CD14-positive monocyte (primary cell): ENCODE measurements at regions not wholly inside any gene's neighbourhood (a gene's known extent, or its start where the extent isn't known, plus 50 kb on each side); places are given as distances from the start of the nearest gene placed in this dataset.

Experiments
- DNase-seq, 3 donors: peaks; one replicate each; pipeline ENCODE4 v3.0.0-alpha.2; 2011 to 2022
- H2AFZ ChIP-seq: 2 replicates; pipeline ENCODE4 v1.6.0; 2012; ENCODE audit warnings: mild to moderate bottlenecking, low read depth, low read length, inconsistent platforms; ENCODE audit not compliant: insufficient read depth, poor library complexity, severe bottlenecking
- H3K27ac ChIP-seq, 2 donors: 1 replicate in 1 of 2; 2 replicates in 1 of 2; pipeline ENCODE4 v1.5.1; 2012 to 2013; ENCODE audit warnings: low read length in 2 of 2, control low read depth in 1 of 2, inconsistent platforms in 1 of 2, low read depth in 1 of 2, mild to moderate bottlenecking in 1 of 2
- H3K27me3 ChIP-seq, 2 donors: one replicate each; pipeline versions ENCODE4 v1.6.0 to v1.6.1; 2011 to 2013; ENCODE audit warnings: low read length in 2 of 2; ENCODE audit not compliant: control insufficient read depth in 2 of 2, insufficient read depth in 2 of 2
- H3K36me3 ChIP-seq, 2 donors: replicated peaks in 1 of 2; 1 replicate in 1 of 2; 2 replicates in 1 of 2; pipeline versions ENCODE4 v1.5.1 to v1.6.1; 2012 to 2013; ENCODE audit warnings: low read length in 2 of 2, control low read depth in 1 of 2, inconsistent platforms in 1 of 2, mild to moderate bottlenecking in 1 of 2; ENCODE audit not compliant: insufficient read depth in 2 of 2, control insufficient read depth in 1 of 2
- H3K4me1 ChIP-seq, 2 donors: 1 replicate in 1 of 2; 2 replicates in 1 of 2; pipeline versions ENCODE4 v1.5.1 to v1.6.1; 2012 to 2013; ENCODE audit warnings: low read length in 2 of 2, control low read depth in 1 of 2, inconsistent platforms in 1 of 2, mild to moderate bottlenecking in 1 of 2, moderate library complexity in 1 of 2; ENCODE audit not compliant: insufficient read depth in 2 of 2, control insufficient read depth in 1 of 2
- H3K4me2 ChIP-seq: replicated peaks from 2 replicates; pipeline ENCODE3; 2012; ENCODE audit warnings: low read length, moderate library complexity, mild to moderate bottlenecking; ENCODE audit not compliant: poor library complexity, severe bottlenecking; ENCODE audit errors: extremely low read depth
- H3K4me3 ChIP-seq, 3 experiments: fragments of 200-600 bp in 1 of 3; sonication (generic) in 1 of 3; replicated peaks in 1 of 3; 1 replicate in 2 of 3; 2 replicates in 1 of 3; pipeline ENCODE4 v1.5.1; 2011 to 2013; ENCODE audit warnings: low read length in 3 of 3, mild to moderate bottlenecking in 3 of 3, control low read depth in 2 of 3, low read depth in 2 of 3, inconsistent platforms in 1 of 3, moderate library complexity in 1 of 3
- H3K79me2 ChIP-seq: 2 replicates; pipeline ENCODE4 v1.6.0; 2012; ENCODE audit warnings: mild to moderate bottlenecking, control low read depth, inconsistent platforms, low read length, moderate library complexity; ENCODE audit not compliant: insufficient read depth
- H3K9ac ChIP-seq: 2 replicates; pipeline ENCODE4 v1.6.0; 2017; ENCODE audit warnings: low read length, mild to moderate bottlenecking; ENCODE audit not compliant: insufficient read depth, poor library complexity, severe bottlenecking
- H3K9me3 ChIP-seq, 2 donors: replicated peaks in 1 of 2; 1 replicate in 1 of 2; 2 replicates in 1 of 2; pipeline versions ENCODE4 v1.5.1 to v1.6.1; 2012 to 2013; ENCODE audit warnings: low read length in 2 of 2, control low read depth in 1 of 2; ENCODE audit not compliant: control insufficient read depth in 1 of 2, insufficient read depth in 1 of 2
- H4K20me1 ChIP-seq: 2 replicates; pipeline ENCODE4 v1.6.0; 2012; ENCODE audit warnings: mild to moderate bottlenecking, low read length, control low read depth, moderate library complexity; ENCODE audit not compliant: insufficient read depth
- H3K27ac Mint-ChIP-seq, 7 donors: one replicate each; pipeline ENCODE4 v1.8.0; 2020; ENCODE audit warnings: mild to moderate bottlenecking in 7 of 7, mixed read lengths in 7 of 7, moderate library complexity in 6 of 7, inconsistent platforms in 2 of 7
- H3K27me3 Mint-ChIP-seq, 3 donors: one replicate each; pipeline ENCODE4 v1.8.0; 2021 to 2022; ENCODE audit warnings: low read depth in 3 of 3, mild to moderate bottlenecking in 3 of 3, mixed read lengths in 3 of 3, moderate library complexity in 3 of 3, inconsistent platforms in 1 of 3
- H3K36me3 Mint-ChIP-seq, 2 donors: one replicate each; pipeline ENCODE4 v1.8.0; 2020; ENCODE audit warnings: mixed read lengths in 2 of 2, inconsistent platforms in 1 of 2, mild to moderate bottlenecking in 1 of 2
- H3K4me1 Mint-ChIP-seq: one replicate; pipeline ENCODE4 v1.8.0; 2020; ENCODE audit warnings: mild to moderate bottlenecking, mixed read lengths
- H3K4me3 Mint-ChIP-seq, 2 donors: one replicate each; pipeline ENCODE4 v1.8.0; 2020; ENCODE audit warnings: mild to moderate bottlenecking in 2 of 2, mixed read lengths in 2 of 2, moderate library complexity in 1 of 2
- H3K9me3 Mint-ChIP-seq, 7 donors: one replicate each; pipeline ENCODE4 v1.8.0; 2020 to 2022; ENCODE audit warnings: mixed read lengths in 7 of 7, mild to moderate bottlenecking in 6 of 7, moderate library complexity in 6 of 7, inconsistent platforms in 2 of 7
- WGBS: methylation state at CpG from one replicate; pipeline ENCODE4 v1.1.5; 2013; ENCODE audit warnings: missing lambda C conversion rate; ENCODE audit not compliant: insufficient coverage; 5-methylcytosine and 5-hydroxymethylcytosine counted together
- intact Hi-C, 2 donors: fragments of 100-400 bp; cut with micrococcal nuclease; formaldehyde crosslinking; loops; one replicate each; pipeline versions ENCODE4 v1.15.0 to v1.15.1; 2023
- TF ChIP-seq, protein P1 (sequence below): fragments of 200-600 bp; IDR thresholded peaks from one replicate; pipeline ENCODE4 v1.8.0; 2022; ENCODE audit warnings: antibody characterized with exemption, mild to moderate bottlenecking

DNA sequence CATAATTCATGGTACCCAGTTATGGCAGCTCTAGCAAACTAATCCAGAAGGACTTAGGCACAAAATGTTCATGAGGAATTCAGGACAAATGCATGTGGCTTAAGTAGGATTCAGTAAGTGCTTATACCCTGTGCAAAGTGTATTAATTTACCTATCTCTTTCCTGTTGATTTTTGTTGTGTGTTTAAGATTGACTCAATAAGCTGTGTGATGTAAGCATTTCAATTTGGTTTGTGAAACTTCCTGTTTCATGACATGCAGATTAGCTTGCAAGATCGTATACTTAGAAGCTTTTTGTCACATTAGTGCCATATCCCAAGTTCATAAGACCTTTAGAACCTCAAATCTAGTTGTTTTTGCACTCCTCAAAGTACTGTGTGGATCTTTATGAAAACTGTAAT, 416.7 kb downstream of the ARL4A start:
- peak overlapping the region in 1 of 3 experiments; percentile 37 for H3K4me3 ChIP-seq
- intact Hi-C loops: no loop called here
- peak overlapping the region; percentile 6 to 55 for H3K27ac ChIP-seq
- H3K9ac ChIP-seq: no peak overlapping the region
- peaks cover 0 to 2% (median 2%) of the 10 kb centered on the region in 3 donors for H3K27me3 Mint-ChIP-seq
- peak overlapping the region in 5 of 7 donors; percentile 40 to 78 (median 50) for H3K27ac Mint-ChIP-seq
- no peak overlapping the region for H3K4me3 Mint-ChIP-seq
- no peaks in the 10 kb centered on the region for H3K79me2 ChIP-seq
- WGBS: no CpG with 5 or more reads among the region's 1 CpG
- H3K4me1 Mint-ChIP-seq: peaks cover 20% of the 10 kb centered on the region
- H3K9me3 Mint-ChIP-seq: peaks cover 0 to 2% (median 0%) of the 10 kb centered on the region in 7 donors
- DNase-seq: peak; percentile 44 to 74 (median 63)
- no peaks in the 10 kb centered on the region for H3K36me3 ChIP-seq
- peaks cover 0 to 1% of the 10 kb centered on the region in 2 donors for H3K9me3 ChIP-seq
- H2AFZ ChIP-seq: peak overlapping the region; percentile 10
- TF ChIP-seq, protein P1, sequence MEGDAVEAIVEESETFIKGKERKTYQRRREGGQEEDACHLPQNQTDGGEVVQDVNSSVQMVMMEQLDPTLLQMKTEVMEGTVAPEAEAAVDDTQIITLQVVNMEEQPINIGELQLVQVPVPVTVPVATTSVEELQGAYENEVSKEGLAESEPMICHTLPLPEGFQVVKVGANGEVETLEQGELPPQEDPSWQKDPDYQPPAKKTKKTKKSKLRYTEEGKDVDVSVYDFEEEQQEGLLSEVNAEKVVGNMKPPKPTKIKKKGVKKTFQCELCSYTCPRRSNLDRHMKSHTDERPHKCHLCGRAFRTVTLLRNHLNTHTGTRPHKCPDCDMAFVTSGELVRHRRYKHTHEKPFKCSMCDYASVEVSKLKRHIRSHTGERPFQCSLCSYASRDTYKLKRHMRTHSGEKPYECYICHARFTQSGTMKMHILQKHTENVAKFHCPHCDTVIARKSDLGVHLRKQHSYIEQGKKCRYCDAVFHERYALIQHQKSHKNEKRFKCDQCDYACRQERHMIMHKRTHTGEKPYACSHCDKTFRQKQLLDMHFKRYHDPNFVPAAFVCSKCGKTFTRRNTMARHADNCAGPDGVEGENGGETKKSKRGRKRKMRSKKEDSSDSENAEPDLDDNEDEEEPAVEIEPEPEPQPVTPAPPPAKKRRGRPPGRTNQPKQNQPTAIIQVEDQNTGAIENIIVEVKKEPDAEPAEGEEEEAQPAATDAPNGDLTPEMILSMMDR: no peak
- H3K4me1 ChIP-seq: peaks cover 12 to 20% of the 10 kb centered on the region in 2 donors
- H4K20me1 ChIP-seq: no peaks in the 10 kb centered on the region
- peak overlapping the region; percentile 24 for H3K4me2 ChIP-seq
- no peaks in the 10 kb centered on the region for H3K27me3 ChIP-seq
- no peaks in the 10 kb centered on the region for H3K36me3 Mint-ChIP-seq

DNA sequence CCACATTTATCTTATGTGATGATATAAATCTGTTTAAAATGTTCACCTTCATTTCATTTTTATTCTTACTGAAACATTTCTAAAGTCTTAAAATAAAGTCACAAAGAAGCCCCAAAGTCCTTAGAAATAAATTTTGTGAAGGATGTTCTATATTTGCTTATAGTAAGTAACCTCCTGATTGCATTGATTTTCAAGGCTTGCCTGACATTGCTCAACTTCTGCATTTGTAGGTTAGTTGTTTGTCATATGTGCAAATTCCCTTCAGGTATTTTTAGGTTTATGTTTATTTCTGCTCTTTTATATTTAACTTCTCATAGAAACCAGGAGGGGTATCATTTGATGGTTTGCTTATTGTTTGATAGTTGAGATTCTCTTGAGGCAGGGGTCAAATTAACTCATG, 417.8 kb downstream of the ARL4A start:
- H3K4me3 ChIP-seq: no peak overlapping the region
- no peaks in the 10 kb centered on the region for H3K36me3 Mint-ChIP-seq
- H3K4me3 Mint-ChIP-seq: no peak overlapping the region
- no peak overlapping the region for H2AFZ ChIP-seq
- H3K4me2 ChIP-seq: no peak overlapping the region
- H3K27me3 Mint-ChIP-seq: peaks cover 0 to 2% (median 2%) of the 10 kb centered on the region in 3 donors
- H3K4me1 ChIP-seq: peaks cover 12 to 20% of the 10 kb centered on the region in 2 donors
- peaks cover 2 to 7% (median 6%) of the 10 kb centered on the region in 7 donors for H3K9me3 Mint-ChIP-seq
- intact Hi-C loops: no loop called here
- no peaks in the 10 kb centered on the region for H3K79me2 ChIP-seq
- H3K27me3 ChIP-seq: no peaks in the 10 kb centered on the region
- H3K36me3 ChIP-seq: no peaks in the 10 kb centered on the region
- no peaks in the 10 kb centered on the region for H4K20me1 ChIP-seq
- DNase-seq: peak in 2 of 3 donors; percentile 16 to 37
- H3K27ac ChIP-seq: no peak overlapping the region
- TF ChIP-seq, protein P1: no peak
- H3K9me3 ChIP-seq: peaks cover 0 to 12% of the 10 kb centered on the region in 2 donors
- no peak overlapping the region for H3K9ac ChIP-seq
- peaks cover 20% of the 10 kb centered on the region for H3K4me1 Mint-ChIP-seq
- H3K27ac Mint-ChIP-seq: peak overlapping the region in 1 of 7 donors; percentile 18
